DMS 273 (cell line): ENCODE measurements at regions not wholly inside any gene's neighbourhood (a gene's known extent, or its start where the extent isn't known, plus 50 kb on each side); places are given as distances from the start of the nearest gene placed in this dataset.
A peak's percentile ranks its signal among the peaks of the same experiment; 100 is the strongest.
"Not testable (repeated sequence)": the region's sequence is repeated elsewhere in the genome, so short reads cannot be mapped to it uniquely, and the experiment has no call there.

Source experiments
- DNase-seq: peaks from one replicate; lab custom pipeline; 2025; ENCODE audit not compliant: unreplicated experiment; lab: John Stamatoyannopoulos, UW

DNA sequence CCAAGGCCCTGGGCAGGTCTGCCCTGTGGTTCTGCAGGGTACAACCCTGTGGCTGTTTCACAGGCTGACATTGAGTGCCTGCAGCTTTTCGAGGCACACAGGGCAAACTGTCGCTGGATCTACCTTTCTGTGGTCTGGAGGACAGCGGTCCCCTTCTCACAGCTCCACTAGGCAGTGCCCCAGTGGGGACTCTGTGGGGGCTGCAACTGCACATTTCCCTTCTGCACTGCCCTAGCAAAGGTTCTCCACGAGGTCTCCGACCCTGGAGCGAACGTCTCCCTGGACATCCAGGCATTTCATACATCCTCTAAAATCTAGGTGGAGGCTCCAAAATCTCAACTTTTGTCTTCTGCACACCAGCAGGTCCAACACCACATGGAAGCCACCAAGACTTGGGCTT, 1645.2 kb upstream of the CDH6 start:
- no peak for DNase-seq

- no peak for DNase-seq
These were observed 1646.1 kb upstream of the CDH6 start for GRCh38 chr5:29547236-29547865.

- no peak for DNase-seq
These were observed 1650.0 kb upstream of the CDH6 start for GRCh38 chr5:29543501-29543900.

GRCh38 chr5:29524227-29524626, 1669.3 kb upstream of the CDH6 start:
- no peak for DNase-seq

- DNase-seq: no peak
These were observed 1675.3 kb upstream of the CDH6 start for GRCh38 chr5:29518176-29518575.

DNA sequence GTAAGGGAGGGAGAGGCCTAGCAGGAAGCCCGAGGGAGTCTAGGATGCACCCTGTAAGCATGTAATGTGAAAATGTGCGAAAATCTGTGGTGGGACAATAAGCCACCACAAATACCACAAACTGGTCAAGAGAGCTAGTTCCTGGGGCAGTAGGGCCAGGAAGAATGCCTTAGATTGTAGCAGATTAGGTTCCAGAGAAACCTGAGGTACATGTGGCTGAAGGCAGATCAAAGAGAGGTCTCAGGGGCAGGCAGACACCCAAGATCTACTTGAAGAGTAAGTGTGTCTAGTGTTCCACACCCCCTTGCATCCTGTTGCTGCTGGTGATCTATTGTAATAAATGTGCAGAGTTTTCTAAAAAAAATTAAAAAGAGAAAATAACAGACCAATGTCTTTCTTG, 1677.3 kb upstream of the CDH6 start:
- DNase-seq: no peak

DNA sequence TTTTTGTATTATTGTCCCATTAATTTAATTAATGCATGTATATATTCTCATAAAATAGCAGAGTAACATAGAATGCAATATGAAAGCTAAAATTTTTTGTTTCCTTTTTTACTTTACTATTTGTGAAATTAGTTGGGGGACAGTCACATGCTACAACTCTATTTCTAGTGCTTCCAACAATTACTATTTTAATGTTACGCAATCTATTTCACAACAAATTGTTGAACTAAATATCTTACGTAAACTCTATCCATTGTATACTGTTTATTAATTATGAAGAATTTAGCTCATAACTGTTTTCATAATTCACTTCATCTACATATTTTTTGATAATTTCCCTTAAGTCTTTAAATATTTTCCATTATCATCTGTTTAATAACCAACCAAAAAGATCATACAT, 1685.4 kb upstream of the CDH6 start:
- DNase-seq: no peak

DNA sequence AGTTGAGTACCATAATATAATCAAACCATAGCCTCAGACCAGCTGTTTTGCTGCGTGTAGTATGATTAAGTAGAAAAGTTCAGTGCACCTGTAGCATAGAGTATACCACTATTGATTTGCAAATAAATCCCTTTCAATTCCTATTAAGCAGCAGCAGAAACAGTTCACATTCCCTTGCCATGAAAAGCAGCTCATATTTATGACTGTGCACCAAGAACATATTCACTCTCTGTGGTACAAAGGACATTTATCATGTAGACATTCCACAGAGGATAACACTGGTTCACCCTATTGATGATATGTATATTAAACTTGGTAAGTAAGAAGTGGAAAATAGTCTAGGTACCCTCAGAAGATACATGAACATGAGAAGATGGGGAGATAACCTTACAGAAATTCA, 1689.1 kb upstream of the CDH6 start:
- no peak for DNase-seq

- no peak for DNase-seq
These were observed 1694.6 kb upstream of the CDH6 start for GRCh38 chr5:29498860-29499259.

DNA sequence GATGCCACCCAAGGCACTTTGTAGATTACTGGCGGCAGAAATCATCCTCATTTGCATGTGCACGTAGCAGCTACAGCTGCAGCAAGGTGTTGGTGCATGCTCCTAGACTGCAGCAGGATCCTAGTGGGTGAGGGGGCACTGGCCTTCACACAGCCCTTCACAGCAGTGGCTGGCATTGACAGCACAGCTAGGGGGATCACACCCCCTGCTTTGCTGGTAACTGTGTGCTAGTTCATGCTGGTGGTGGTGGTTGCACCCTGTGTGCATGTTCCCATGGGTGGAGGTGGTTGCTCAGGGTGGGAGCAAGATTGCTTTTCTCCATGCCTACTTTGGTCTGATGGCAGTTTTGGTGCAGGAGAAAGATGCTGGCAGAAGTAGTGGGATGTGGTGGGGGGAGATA, 1695.1 kb upstream of the CDH6 start:
- no peak for DNase-seq

DNA sequence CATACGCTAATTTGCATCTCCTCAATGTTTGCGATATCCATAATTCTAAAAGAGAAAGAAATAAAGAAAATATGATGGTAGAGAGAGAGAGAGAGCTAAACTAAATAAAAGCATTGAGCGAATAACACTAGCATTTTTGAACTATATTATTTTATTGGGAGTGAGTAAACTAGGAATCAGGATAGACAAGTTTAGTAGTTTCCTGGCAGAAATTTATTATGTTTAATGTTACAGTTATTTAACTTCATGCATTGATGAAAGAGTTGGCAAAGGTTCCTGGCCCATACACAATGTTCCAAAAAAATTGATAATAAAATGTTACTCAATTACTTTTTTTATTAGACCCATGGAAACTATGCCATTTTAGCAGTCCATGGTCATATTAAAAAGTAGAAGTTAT, 1708.2 kb upstream of the CDH6 start:
- no peak for DNase-seq

- DNase-seq: no peak
These were observed 1723.9 kb upstream of the CDH6 start for GRCh38 chr5:29469581-29469980.

DNA sequence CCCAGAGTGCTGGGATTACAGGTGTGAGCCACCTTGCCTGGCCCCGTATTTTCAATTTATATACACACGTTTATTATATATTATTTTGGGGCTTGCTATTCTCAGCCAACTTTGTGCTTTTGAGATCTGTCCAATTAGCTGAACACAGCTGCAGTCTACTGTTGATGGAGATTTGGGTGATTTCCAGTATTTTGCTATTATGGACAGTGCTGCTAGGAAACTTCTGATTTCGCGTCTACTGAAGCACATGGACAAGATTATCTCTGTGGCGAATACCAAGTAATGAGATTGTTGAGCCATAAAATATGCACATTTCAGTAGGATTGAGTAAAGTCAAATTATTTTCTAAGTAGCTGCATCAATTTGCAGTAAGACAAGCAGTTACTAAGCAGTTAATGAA, 1731.2 kb upstream of the CDH6 start:
- DNase-seq: no peak

DNA sequence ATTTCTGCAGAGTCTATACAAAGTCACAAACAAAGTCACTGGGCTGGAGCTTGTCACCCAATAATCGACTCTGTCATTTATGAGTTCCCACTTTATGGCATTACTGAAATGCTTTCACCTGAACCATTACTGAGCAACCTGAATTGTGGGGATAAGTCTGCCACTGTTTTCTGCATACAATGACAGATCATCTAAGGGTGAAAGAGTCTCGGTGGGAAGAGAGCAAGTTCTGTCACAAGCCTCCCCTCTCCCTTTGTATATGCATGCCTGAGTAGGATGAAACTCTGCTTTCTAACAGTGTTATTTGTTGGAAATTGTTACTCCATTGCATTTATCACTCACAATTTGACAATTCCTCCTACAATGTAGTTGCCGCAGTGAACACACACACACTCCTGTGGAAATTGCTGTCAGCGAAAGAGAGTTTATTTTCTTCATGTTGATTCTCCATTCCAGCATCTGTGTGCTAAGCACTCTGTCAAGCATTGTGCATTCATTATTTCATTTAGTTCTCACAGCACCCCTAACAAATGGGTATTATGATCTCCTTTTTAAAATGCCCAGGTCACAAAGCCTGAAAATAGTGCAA, 1732.4 kb upstream of the CDH6 start:
- DNase-seq: no peak

GRCh38 chr5:29451004-29451403, 1742.5 kb upstream of the CDH6 start:
- DNase-seq: not testable (repeated sequence)

DNA sequence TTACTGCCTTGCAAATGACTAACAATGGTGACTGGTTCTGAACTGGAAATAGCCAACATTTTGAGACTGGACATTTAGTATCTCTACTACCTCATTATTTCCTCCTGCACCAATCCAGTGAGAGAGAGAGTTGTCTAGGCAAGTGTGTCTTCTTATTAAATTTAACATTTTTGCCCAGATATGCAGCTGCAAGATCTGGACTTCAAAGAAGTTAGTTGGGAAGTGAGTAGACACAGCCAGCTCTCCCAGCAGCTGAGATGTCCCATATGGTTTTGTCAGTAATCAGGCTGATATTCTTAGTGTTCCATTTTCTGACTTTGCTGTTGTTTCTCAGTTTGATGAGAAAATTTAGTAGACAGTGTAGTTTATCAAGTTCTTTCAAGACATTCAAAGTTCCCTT, 1778.8 kb upstream of the CDH6 start:
- no peak for DNase-seq

- no peak for DNase-seq
These were observed 1780.5 kb upstream of the CDH6 start for GRCh38 chr5:29412979-29413378.

GRCh38 chr5:29402270-29402669, 1791.2 kb upstream of the CDH6 start:
- no peak for DNase-seq

DNA sequence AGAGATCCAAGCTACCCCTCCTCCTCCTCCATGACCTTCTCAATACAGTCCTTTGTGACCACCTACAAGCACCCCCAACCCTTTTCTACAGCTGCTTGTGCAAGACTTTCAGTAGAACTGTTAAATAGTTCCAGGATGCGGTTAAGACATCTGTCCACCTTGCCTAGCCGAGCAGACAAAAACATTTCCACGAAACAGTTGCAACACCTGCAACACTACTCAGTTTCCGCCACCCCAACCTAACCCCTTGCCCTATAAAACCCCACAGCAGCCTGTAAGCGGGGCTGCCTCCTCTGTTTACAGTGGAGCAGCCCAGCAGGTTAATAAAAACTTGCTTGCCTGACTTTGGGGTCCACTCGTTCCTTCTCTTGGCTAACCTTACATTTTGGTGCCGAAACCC, 1803.5 kb upstream of the CDH6 start:
- no peak for DNase-seq

- DNase-seq: no peak
These were observed 1806.1 kb upstream of the CDH6 start for GRCh38 chr5:29387384-29387783.

DNA sequence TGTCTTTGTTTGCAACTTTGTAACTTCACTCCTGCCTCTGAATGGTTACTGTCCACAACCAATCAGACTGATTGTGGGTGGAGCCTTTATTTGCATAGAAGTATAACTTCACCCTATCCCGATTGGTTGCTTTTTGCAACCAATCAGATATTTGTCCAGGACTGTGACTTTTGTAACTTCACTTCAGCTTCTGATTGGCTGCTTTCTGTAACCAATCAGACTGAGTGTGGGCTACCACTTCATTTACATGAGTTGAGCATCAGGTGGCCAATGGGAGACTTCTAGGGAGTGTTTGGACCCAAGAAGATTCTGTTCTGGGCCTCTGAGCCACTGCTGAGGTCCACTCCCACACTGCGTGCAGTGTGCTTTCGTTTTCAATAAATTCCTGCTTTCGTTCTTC, 1810.7 kb upstream of the CDH6 start:
- peak; percentile 1 for DNase-seq

- no peak for DNase-seq
These were observed 1813.5 kb upstream of the CDH6 start for GRCh38 chr5:29380029-29380428.

DNA sequence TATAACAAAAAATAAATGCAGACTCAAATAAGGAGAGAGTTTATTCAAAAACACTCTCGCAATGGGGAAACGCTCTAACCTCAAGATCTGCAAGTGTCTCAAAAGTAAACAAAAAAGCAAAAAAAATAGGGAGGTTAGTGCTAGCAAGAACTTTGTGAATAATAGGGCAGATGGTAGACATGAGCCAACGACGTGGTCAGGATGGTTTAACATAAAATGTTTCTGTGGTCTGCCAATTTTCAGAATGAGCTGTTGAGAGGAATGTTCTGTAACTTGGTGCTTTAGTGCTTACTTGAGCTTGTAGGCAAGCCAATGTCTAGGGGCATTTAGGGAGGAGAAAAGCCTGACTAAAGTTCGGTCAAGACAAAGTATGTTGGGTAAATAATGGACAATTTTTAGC, 1813.9 kb upstream of the CDH6 start:
- no peak for DNase-seq
